GM12878 (cell line): ENCODE measurements at regions not wholly inside any gene's neighbourhood (a gene's known extent, or its start where the extent isn't known, plus 50 kb on each side); places are given as distances from the start of the nearest gene placed in this dataset.

Source experiments
- ATF7 ChIP-seq: fragments of 450-650 bp; IDR thresholded peaks from 2 replicates; pipeline ENCODE4 v1.6.1; 2016; ENCODE audit warnings: low read depth, mild to moderate bottlenecking
- CREB1 ChIP-seq: IDR thresholded peaks from 2 replicates; pipeline ENCODE4 v1.6.1; 2012; ENCODE audit warnings: low read depth, mild to moderate bottlenecking, inconsistent platforms
- FOS ChIP-seq: IDR thresholded peaks from 3 replicates; pipeline ENCODE4 v1.6.1; 2011; ENCODE audit warnings: borderline replicate concordance; ENCODE audit not compliant: insufficient read length; ENCODE audit errors: extremely low read depth
- NR2C2 ChIP-seq: IDR thresholded peaks from 2 replicates; pipeline ENCODE4 v1.6.1; 2011; ENCODE audit warnings: borderline replicate concordance, low read depth; ENCODE audit not compliant: control insufficient read depth, insufficient read length
- POLR2AphosphoS5 ChIP-seq: IDR thresholded peaks from 2 replicates; pipeline ENCODE4 v1.6.1; 2011; ENCODE audit warnings: mild to moderate bottlenecking, low read length, inconsistent platforms
- RAD21 ChIP-seq: IDR thresholded peaks from 2 replicates; pipeline ENCODE4 v1.6.1; 2011; ENCODE audit warnings: mild to moderate bottlenecking, low read depth, low read length, moderate library complexity; ENCODE audit not compliant: insufficient read depth
- TAF1 ChIP-seq: IDR thresholded peaks from 2 replicates; pipeline ENCODE4 v1.6.1; 2011; ENCODE audit warnings: mild to moderate bottlenecking, low read depth, low read length, borderline replicate concordance
- ZNF217 ChIP-seq: fragments of 450-650 bp; IDR thresholded peaks from 2 replicates; pipeline ENCODE4 v1.6.1; 2017; ENCODE audit warnings: antibody characterized with exemption, mild to moderate bottlenecking
- ZNF274 ChIP-seq: IDR thresholded peaks from one replicate; pipeline ENCODE4 v1.8.0; 2011; ENCODE audit not compliant: insufficient read length, insufficient read depth
- TF ChIP-seq, protein P1 (sequence below): IDR thresholded peaks from 2 replicates; pipeline ENCODE4 v1.6.1; 2011; ENCODE audit warnings: low read depth, mild to moderate bottlenecking, low read length, moderate library complexity, borderline replicate concordance; ENCODE audit errors: extremely low read depth

DNA sequence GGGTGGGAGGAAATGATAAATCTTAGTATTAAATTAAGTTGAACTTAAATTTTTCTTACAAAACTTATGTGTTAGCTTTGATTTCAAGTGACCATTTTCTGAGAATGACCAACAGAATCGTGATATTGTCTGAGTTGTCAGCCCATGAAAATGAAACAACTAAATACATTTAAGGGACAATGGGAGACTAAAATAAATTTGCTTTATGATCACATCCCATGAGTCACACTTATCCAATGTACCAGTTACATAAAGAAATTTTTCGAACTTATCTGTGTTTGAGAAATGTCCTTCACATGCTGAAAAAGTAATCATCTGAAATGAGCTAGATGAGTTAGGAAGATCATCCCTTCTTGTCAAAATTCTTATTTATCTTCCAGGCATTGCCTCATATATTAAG is 415.9 kb upstream of the SYT1 start:
- TF ChIP-seq RAD21, result no peak
- no peak for TF ChIP-seq POLR2AphosphoS5
- TF ChIP-seq ATF7, result no peak
- no peak for TF ChIP-seq TAF1
- TF ChIP-seq NR2C2, result no peak
- TF ChIP-seq CREB1, result no peak
- no peak for TF ChIP-seq ZNF217
- TF ChIP-seq ZNF274, result no peak
- TF ChIP-seq, protein P1, sequence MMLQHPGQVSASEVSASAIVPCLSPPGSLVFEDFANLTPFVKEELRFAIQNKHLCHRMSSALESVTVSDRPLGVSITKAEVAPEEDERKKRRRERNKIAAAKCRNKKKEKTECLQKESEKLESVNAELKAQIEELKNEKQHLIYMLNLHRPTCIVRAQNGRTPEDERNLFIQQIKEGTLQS, result no peak
- TF ChIP-seq FOS, result no peak
